GM21528 (cell line): ENCODE measurements at regions not wholly inside any gene's neighbourhood (a gene's known extent, or its start where the extent isn't known, plus 50 kb on each side); places are given as distances from the start of the nearest gene placed in this dataset.

ENCODE experiments used
- ATAC-seq: cut with Tn5 transposase; IDR thresholded peaks from one replicate; pipeline ENCODE4 v1.9.1; 2021; ENCODE audit warnings: mild to moderate bottlenecking, moderate library complexity; ENCODE audit not compliant: unreplicated experiment, low FRiP score

DNA sequence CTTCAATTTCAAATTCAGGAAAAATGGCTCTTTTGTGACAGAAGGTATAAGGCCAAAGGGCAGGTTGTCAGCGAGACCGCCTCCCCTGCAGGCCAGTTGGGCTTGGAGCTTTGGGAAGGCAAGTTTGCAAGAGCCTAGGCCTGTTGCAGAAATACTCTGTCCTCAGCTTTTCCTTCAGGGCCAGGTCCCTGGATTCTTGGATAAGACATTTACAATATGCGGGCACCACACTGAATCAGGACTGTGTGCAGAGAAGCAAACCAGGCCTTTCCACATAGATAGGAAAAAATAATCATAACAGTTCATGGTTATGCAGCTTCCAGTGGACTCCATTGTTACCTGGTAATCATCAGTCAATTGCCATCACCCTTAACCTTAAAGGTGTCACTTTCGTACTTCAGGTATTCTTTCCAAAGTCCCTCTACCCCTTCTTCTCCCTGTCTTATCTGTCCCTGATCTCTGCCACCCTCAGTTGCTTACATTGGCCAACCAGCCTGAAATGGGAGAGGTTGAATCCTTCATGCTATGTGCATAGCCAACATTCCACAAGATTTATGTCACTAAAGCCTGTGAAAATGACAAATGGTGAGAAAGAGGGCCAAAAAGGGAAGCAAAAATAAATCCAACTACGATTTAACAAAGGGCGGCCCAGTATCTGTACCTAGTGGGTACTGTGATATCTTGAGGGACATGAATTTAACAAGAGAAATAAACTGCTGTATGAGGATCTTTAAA is 304.5 kb upstream of the NFE2L3 start:
- no peak for ATAC-seq

DNA sequence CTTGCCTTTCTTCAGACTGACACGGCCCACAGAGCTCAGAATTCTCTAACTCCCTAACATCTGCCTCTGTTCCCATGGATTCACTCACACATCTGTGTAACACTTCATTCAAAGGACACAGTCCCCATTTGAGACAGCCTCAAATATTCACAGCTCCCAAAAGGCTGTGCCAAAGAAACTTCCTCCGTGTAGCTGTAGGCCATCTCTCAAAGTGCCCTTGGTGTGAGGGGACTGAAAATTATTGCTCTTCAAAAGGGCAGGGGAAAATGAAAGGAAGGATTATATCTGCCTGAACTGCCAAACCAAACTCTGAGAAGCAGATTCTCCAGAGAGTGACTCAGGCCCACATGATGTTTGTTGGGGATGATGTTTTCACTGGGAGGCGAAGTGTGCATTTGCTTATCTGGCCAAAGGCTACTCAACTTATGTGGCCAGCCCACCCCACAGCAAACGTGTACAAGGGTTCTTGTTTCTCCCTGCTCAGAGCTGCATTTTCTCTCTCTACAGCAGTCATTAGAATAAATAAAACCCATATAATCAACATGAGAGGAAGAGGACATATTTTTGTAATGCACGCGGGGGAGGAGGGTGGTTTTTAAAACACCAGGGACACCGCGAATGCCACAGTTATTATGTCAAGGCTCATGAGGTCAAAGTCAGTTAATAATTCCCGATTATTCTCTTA is 302.4 kb upstream of the NFE2L3 start:
- ATAC-seq, result no peak

DNA sequence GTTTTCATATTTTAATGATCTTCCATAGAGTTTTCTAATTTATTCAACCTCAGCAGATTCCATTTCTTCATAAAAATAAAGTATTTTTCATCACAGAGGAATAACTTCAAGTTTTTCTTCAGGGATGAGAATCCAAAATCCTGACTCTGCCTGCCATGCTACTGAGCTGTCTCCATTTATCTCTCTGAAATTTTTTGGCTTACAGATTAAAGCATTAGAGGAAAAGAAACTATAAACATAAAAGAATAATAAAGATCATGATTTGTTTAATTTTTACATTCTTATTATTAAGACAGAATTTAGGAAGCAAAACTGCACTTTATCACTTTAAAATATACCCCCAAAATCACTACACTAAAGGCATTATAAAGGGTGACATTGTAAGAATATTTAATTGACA is 301.8 kb upstream of the NFE2L3 start:
- ATAC-seq, result no peak

DNA sequence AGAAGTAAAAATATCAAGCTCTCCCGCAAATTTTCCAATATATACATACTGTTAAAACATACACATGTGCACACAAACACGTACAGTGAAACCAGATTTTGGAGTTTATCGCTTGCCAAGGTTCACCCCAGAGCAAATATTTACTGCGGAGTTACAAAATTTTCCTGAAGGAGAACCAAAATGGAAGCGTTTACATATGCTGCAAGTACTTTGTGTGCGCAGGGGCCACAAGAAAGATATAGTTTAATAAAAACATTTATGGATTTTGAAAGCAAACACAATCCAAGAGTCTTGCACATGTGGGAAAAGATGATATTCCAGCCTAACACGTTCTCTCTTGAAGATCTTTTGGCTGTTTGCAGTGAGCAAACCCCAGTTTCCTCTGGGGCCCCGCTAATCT is 301.3 kb upstream of the NFE2L3 start:
- no peak for ATAC-seq

DNA sequence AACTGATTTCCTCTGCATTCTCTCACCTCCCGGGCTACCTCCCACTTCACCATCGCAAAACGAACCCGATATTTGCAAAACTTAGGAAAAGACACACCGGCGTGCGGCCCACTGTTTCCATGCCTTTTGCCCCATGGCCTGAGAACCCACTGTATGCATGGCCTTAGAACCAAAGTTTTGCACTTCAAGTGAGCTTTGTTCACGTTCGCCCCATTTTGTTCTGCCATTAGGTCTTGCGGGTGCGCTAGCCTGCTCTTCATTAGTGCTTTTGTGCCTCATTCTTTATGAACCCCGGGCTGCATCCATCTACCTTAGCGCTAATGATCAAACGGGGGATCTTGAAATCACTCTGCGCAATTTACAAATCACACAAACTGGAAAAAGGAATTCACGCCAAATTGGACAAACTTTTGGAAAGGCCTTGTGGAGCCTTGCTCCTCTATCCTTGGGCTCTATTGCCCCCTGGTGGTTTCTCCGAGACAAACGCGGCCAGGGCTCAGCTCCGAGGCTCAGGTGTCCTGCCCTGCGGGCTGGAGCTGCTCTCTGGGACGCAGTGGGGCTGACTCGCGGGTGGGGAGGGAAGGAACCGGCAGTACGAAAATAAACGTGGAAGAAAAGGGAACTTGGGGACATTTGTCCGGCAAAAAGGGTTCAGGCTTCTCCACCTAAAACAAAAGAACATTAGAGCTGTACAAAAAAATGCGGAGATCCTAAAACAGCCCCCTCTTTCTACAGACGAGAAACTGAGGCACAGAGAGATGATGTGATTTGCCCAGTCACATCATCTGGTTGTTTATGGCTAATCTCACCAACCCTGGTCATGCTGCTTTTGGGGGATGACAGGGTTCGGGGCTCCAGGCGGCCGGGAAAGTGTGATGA is 300.4 kb upstream of the NFE2L3 start:
- ATAC-seq, result peak; percentile 69

DNA sequence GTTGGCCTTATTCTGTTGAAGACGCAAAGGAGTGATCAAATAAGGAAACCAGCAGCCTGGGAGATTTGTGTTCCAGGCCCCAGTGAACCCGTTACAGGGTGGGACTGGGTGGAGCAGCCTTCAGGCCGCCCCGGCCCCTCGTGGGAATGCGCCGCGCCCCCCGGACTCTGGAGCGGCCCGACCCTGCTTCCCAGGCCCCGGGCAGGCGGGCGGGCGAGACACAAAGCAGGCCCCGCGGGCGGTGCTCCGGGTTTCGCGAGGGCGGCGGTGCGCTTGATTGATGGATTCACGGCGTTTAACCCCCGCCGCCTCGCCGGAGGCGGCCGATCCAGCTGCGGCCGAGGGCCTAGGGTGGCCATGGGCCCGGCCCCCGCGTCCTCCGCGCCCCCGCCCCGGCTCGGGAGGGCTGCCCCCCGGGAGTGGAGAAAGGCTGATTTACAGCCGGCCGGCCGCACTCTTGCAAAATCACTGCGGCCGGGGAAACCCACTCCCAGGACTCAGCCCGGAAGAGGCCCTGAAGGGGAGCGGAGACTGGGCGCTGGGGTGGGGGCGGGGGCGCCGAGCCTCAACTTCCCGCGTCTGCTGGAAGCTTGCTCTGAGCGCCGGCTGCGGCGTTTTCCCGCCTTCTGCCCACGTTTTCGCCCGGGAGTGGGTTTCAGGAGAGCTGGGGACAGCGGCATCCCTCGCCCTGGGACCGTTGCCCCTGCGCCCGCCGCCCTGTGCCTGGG is 299.6 kb upstream of the NFE2L3 start:
- no peak for ATAC-seq

DNA sequence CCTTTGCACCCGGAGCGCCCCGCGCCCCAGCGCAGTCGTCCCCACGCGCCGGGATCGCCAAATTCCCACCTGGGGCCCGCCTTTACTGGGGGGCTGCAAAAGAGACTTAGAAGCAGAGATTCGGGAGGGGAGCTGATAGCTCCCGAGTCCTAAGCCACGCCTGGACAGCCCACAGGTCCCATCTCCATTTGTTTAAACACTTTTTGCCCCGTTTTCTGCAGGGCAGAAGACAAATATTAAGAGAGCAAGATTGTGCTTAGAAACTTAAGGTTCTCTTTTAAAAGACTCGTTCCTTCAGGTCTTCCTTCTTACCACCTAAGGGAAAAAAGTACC is 299.1 kb upstream of the NFE2L3 start:
- no peak for ATAC-seq

DNA sequence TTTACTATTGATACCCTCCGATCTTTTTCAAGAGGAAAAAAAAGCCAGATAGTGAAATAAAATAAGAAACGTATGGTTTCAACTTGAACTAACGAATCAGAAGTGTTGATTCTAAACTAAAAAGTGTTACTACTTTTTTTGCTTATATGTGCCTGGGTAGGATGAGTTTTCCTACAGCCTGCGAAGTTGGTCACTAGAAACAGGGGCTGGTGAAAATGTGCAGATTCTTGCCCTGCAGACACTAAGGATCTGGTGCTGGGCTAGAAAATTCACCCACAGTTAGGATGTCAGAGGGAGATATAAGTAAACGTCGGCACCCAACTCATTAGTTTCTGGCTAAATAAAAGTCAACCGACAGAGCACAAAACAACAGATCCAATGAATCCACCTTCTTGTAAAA is 298.7 kb upstream of the NFE2L3 start:
- ATAC-seq, result no peak

DNA sequence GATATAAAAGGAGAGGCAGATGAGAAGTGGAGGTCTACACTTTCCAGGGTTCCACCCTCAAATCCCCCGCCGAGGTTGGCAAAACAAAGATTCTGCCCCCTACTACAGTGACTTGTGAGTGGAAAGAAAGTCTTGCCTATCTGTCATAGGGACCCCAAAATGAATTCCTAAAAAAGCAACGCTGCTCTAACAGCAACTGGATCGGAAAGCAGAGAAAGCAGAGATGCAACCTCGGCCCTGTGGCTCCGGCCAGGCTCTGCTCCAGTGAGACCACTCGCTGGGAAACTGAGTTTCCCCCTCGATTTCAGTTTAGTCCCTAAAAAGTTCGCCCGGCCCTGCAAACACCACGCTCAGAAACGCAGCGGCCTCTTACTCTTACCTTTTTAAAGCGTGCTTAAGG is 297.9 kb upstream of the NFE2L3 start:
- no peak for ATAC-seq

DNA sequence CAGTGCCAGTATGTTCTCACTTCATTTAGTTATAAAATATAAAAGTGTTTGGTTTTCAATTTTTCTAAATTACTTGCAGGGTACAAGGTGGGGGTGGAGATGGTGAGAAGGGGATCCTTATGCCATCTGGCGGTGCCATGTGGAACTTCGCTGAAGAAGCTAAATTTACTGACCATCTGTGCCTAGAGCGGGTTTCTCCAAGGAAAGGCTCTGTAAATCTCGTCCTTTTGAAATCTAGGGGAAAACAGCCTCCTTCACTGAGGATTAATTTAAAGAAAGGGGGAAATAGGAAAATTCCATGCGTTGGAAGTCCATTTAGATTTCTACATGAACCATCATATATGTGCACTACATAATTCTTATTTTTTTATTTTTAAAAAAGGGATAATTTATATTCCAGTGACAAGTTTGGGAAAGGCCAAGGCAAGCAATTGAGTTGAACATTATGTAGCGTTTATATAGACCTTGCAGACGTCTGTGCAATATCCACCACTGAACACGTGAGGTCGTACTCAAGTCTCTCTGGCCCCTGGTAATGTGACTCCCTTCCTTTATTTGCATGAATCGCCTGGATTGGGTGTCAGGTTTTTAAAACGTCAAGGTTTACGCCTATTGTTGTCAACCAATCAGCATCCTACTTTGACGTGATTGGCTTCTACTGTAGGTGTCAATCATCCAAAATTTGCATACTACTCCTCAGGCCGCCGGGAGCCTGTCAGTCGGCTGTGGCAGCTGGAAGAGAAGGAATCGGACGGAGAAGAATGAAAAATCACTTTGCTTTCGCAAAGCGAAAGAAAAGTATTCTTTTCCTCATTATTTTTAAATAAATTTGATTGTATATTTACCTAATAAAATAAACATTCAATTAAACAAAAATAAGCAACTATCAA is 297.1 kb upstream of the NFE2L3 start:
- ATAC-seq, result no peak

DNA sequence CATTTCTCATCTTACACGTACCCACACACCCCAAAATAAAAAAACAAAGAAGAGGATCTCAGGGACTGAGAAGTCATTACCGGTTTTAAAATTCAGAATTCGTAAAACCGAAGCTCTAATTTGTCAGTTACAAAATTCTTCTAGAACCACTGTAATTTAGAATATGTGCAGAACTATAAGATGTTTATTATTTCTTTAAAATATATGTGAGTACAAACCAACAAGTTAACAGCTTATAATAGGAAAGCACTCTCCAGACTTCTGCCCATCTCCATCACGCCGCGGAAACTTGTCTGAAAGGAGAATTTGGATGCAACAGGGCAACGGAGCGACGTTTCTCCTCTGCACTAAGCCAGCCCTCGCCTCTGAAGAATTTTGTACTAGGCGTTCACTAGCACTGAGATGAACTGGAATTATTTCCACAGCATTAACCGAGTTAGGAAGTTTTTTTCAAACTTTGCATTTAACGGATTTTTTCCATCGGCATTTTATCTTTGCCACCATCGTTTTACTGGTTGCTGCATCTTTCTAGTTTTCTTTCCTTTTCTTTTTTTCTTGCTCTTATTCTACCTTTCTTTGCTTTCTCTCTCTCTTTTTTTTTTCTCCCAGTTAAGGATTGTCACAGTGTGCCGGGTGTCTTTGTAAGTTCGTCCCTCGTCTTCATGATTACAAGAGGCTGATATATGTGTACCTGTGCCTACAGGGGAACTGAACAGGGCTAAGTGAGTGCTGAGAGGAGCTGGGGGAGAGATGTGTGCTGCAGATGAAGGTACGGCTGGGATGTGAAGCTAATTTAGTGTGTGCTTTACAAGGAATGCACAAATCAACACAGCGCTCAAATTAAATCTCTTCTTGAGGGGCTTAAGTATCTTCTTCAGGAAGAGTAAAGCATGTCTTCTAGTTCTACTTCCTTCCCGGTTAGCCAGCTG is 295.9 kb upstream of the NFE2L3 start:
- no peak for ATAC-seq

DNA sequence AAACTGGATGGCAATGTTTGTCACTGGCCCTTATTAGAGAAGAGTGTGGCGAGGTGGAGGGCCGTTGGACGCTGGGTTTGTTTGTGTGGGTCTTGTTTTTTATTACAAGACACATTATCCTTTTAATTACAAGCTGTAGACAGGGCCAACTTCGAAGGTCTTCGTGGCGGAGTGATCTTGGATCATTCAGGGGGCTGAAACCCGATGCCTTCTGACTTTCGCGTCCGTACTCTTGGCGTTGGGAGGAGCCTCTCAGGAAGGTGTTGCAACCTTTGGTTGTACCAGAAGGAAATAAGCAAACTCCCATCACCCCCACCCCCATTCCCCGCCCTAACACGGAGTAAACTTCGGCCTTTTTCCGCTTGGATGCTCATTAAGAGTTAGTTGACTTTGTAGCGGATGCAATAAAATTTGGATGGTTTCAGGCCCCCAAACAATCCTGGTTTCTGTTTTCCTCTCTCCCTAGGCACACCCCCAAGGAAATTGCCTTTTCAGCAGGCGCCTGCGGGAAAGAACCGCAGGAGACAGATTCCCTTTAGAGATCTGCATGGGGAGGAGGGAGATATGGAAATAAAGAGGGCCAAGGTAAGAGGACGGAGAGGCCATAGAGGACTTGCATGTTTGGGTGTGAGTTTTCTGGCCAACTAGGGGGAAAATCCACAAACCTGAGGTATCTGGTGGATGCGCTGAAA is 294.5 kb upstream of the NFE2L3 start:
- ATAC-seq, result no peak

DNA sequence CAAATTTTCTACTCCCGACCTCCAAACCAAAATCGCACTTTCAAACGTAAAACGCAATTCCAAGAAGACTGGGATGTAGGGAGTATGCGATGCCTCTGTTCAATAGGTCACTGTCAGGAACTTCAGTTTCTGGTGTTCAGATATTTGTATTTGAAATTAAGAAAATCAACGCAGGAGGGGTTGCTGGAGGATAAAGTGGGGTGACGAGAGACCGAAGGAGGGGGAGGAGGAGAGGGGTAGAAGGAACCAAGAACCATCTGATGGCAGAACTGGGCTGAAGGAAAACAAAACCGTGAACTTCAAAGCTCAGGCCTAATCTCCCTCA is 293.8 kb upstream of the NFE2L3 start:
- ATAC-seq, result no peak

DNA sequence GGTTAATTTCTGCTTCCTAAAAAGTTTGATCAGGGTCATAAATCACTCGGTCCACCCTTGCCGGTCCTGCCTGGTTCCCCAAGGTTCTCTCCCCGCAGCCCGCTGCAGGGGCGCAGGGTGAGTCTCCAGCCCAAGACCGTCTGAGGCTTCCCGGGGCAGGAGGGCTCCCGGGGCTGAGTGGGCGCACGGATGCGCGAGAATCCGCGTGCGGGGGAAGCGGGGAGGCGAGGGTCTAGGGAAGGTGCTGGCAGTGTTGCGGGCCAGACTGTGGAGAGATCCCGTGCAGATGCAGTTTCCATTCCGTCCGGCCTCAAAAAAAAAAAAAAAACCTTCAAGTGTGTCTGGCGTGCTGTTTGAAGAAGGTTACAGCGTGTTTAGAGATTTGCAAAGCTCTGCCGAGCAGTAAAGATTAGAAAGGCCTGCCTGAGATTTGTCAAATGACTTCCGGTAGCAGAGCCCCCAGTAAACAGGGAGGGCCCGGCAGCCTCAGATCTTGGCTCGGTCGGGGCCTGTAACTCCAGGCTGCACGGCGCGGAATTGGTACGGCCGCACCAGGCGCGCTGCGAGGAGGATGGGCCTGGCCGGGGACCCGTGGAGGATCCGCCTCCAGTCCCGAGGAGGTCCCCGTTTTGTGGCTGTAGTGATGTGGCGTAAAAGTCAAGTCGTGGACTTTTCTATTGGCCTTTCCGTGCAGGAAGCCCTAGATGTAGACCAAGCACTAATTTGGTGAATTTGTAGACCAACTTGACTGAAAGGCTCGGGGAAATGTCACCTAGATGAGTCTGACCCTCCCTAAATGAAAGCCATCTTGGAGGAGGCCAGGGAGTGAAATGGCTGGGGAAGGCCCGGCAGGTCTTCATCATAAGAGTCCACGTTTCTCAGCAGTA is 293.2 kb upstream of the NFE2L3 start:
- ATAC-seq, result no peak

DNA sequence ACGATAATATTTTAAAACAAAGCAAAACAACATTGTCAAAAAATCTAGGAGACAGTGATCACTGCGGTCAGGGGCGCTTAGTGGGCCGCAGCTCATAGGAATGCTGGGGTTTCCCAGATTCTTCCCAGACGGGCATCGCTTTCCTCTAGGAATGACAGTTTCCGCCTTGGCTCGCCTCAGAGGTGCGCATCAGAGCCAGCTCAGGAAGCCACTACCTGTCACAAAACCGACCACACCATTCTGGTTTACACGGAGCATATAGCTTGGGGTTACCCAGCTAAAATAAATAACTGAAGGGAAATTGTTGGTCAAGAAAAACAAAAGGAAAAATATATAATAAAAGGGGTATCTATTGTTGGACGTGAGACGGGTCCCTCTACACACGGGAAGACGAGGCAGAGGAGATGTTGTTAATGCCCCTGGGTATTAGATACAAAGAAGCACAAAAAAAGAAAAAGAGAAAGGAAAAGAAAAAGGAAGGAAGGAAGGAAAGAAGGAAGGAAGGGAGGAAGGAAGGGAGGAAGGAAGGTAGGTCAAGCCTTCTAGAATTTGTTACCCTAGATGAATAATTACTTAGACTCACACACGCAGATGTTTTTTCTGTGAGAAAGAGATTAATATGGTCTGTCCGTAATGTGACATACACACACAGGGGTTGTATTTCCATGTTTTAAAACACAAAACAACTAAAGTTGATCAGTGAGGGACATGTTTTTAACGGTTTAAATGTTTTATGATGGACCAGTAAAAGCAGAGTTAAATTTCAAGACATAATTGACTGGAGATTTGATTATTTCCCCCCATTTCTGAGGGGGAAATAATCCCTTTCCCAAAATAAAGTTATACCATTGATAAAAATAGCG is 292.4 kb upstream of the NFE2L3 start:
- no peak for ATAC-seq
